HEK293 (cell line): ENCODE measurements at regions not wholly inside any gene's neighbourhood (a gene's known extent, or its start where the extent isn't known, plus 50 kb on each side); places are given as distances from the start of the nearest gene placed in this dataset.

Experiments used
- ATF2 ChIP-seq: fragments of 450-650 bp; formaldehyde crosslinking; IDR thresholded peaks from 2 replicates; pipeline ENCODE4 v1.5.1; 2016; ENCODE audit warnings: missing biosample characterization, missing genetic modification characterization, low read depth
- CTCF ChIP-seq: fragments of 450-650 bp; formaldehyde crosslinking; IDR thresholded peaks from 2 replicates; pipeline ENCODE4 v1.5.1; 2016; ENCODE audit warnings: missing biosample characterization, missing genetic modification characterization
- EGR2 ChIP-seq: fragments of 450-650 bp; formaldehyde crosslinking; IDR thresholded peaks from 2 replicates; pipeline ENCODE4 v1.5.1; 2016; ENCODE audit warnings: low read depth, missing biosample characterization, missing genetic modification characterization
- OVOL3 ChIP-seq: fragments of 450-650 bp; formaldehyde crosslinking; IDR thresholded peaks from 2 replicates; pipeline ENCODE4 v1.5.1; 2016; ENCODE audit warnings: missing biosample characterization, missing genetic modification characterization
- PBX3 ChIP-seq: sonication (generic); formaldehyde crosslinking; IDR thresholded peaks from 2 replicates; pipeline ENCODE4 v1.8.1; 2022; ENCODE audit warnings: mild to moderate bottlenecking, moderate library complexity, missing genetic modification reagents
- PRDM4 ChIP-seq: fragments of 450-650 bp; formaldehyde crosslinking; IDR thresholded peaks from 2 replicates; pipeline ENCODE4 v1.5.1; 2017; ENCODE audit warnings: missing biosample characterization, missing genetic modification characterization
- ZNF18 ChIP-seq: fragments of 450-650 bp; formaldehyde crosslinking; IDR thresholded peaks from 2 replicates; pipeline ENCODE4 v1.5.1; 2016; ENCODE audit warnings: missing biosample characterization, missing genetic modification characterization
- ZNF610 ChIP-seq: fragments of 450-650 bp; formaldehyde crosslinking; IDR thresholded peaks from 2 replicates; pipeline ENCODE4 v1.5.1; 2016; ENCODE audit warnings: missing biosample characterization, missing genetic modification characterization, borderline replicate concordance

GRCh38 chr16:65295527-65295926 is 173.7 kb upstream of the CDH11 start:
- TF ChIP-seq CTCF (tag by site-specific recombination) (no peak), PBX3 (CRISPR knock-in tag) (no peak), OVOL3 (no peak), ATF2 (tag by site-specific recombination) (no peak), EGR2 (no peak), ZNF610 (no peak), PRDM4 (tag by site-specific recombination) (no peak), ZNF18 (tag by site-specific recombination) (no peak)
